ENCODE measurements at regions not wholly inside any gene's neighbourhood (a gene's known extent, or its start where the extent isn't known, plus 50 kb on each side); places are given as distances from the start of the nearest gene placed in this dataset.
A peak's percentile ranks its signal among the peaks of the same experiment; 100 is the strongest.

DNA sequence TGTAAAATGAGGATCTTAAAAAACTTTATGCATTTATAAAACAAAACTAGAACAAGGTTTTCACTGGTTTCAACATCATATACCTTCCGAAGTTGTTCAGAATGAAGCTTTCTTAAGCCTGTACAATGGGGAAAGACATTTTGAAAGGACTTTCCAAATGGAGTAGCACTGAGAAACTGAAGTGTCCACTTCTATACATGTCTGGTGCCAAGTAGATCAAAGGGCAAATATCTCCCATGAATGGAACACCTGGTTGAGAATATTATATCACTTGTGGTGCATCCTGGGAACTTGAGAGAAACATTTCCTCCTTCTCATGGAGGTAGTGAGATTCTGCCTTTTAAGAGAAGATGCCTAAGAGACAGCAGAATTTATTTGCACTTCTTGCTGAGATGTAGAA lies 182.1 kb upstream of the ACTBL2 start:
- Histone ChIP-seq H3K27me3 (no peaks in the 10 kb centered on the region), H4K20me1 (no peaks in the 10 kb centered on the region), H3K27ac (no peak overlapping the region), H3K4me1 (no peaks in the 10 kb centered on the region), H3K4me2 (no peak overlapping the region), H3K9me3 (no peaks in the 10 kb centered on the region), H3K9ac (no peak overlapping the region), H3K36me3 (no peaks in the 10 kb centered on the region), H3K4me3 (no peak overlapping the region)
- TF ChIP-seq Cebpa-rat (IDR thresholded peaks at IDR 0.05): no peak

DNA sequence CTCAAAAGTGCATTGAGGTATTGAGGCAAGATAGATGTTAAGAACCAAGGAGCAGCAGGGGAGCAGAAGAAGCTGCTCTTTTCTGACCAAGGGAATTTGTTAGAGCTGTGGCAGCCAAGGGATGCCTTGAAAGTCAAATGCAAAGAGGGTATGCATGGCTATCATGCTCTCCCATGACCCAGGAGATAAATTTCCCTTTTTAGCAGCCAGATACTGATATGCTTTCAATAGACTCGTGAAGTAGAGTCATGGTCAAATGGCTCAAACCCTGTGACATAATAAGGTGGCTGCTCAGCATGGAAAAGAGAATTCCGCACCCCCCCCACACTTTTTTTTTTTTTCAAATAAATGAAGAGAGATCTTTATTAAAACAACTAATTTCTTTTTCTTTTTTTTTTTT lies 180.9 kb upstream of the ACTBL2 start:
- Histone ChIP-seq H3K36me3 (no peaks in the 10 kb centered on the region), H3K27me3 (no peaks in the 10 kb centered on the region), H3K27ac (no peak overlapping the region), H3K9me3 (no peaks in the 10 kb centered on the region), H4K20me1 (no peaks in the 10 kb centered on the region), H3K4me2 (no peak overlapping the region), H3K4me1 (no peaks in the 10 kb centered on the region), H3K4me3 (no peak overlapping the region), H3K9ac (no peak overlapping the region)
- TF ChIP-seq Cebpa-rat (IDR thresholded peaks at IDR 0.05): no peak

DNA sequence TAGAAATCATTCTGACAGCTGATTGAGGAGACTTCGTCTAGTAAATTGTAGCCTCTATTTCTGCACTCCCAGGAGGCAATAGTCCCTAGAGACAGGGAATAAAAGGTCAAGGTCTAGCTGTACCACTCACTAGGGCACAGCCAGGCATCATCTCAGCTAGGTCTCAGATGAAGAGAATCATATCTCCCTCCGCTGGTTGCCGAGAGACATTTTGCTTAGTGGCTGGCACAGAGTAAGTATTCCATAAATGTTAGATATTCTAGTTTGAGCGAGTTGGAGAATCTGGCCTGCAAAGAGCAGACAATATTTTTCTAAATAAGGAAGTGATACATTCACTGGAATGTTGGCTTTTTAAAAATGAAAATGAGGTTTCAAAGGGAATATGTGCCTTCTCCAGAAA lies 180.4 kb upstream of the ACTBL2 start:
- no peak overlapping the region for H3K27ac ChIP-seq
- H3K36me3 ChIP-seq: no peaks in the 10 kb centered on the region
- H3K4me1 ChIP-seq: no peaks in the 10 kb centered on the region
- no peak overlapping the region for H3K4me2 ChIP-seq
- H3K9me3 ChIP-seq: no peaks in the 10 kb centered on the region
- no peak for TF ChIP-seq Cebpa-rat (IDR thresholded peaks at IDR 0.05)
- H3K9ac ChIP-seq: no peak overlapping the region
- no peaks in the 10 kb centered on the region for H3K27me3 ChIP-seq
- no peak overlapping the region for H3K4me3 ChIP-seq
- H4K20me1 ChIP-seq: no peaks in the 10 kb centered on the region

DNA sequence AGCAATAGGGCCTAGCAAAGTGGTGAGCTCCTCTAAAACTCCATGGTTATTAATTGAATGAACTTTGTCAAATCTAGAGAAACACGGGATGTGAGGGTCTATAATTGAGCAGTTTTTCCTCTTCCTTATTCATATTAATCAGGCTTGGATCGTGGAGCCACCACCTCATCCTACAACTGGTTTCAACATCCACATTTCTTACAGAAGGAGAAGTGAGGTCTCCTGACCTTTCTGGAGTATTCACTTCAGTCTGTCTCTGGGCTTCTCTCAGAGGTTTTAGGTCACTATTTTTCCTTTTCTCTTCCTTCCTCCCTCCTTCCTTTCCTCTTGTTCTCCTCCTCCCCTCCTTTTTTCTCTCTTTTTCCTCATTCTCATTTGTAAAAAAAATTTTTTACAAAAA lies 177.3 kb upstream of the ACTBL2 start:
- TF ChIP-seq Cebpa-rat (IDR thresholded peaks at IDR 0.05): no peak
- H4K20me1 ChIP-seq: no peaks in the 10 kb centered on the region
- H3K27ac ChIP-seq: no peak overlapping the region
- no peaks in the 10 kb centered on the region; the same call in 1 of the 2 replicates for H3K9me3 ChIP-seq
- no peak overlapping the region for H3K4me3 ChIP-seq
- H3K36me3 ChIP-seq: no peaks in the 10 kb centered on the region
- H3K27me3 ChIP-seq: no peaks in the 10 kb centered on the region
- no peaks in the 10 kb centered on the region for H3K4me1 ChIP-seq
- H3K9ac ChIP-seq: no peak overlapping the region
- no peak overlapping the region for H3K4me2 ChIP-seq

DNA sequence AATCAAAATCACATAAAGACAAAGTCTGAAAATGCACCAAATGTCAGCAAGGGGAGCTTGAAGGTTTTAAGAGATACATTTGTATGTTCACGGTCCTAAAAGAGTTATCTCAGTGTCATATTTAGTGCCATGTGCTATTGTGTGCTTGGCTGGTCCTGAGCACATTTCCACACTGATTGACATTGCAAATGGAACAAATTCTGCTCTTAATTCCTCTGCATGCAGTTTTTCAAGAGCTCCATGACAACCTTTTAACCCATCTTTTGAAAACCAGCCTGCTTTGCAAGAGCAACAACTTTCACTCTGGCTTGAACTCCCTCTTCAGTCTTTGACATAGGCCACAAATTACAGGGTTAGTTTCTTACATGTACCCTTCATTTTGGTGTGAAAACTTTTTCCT lies 175.4 kb upstream of the ACTBL2 start:
- peaks cover 10% of the 10 kb centered on the region for H3K4me1 ChIP-seq
- no peak overlapping the region for H3K9ac ChIP-seq
- no peak for TF ChIP-seq Cebpa-rat (IDR thresholded peaks at IDR 0.05)
- H3K4me3 ChIP-seq: no peak overlapping the region
- H4K20me1 ChIP-seq: no peaks in the 10 kb centered on the region
- no peaks in the 10 kb centered on the region for H3K36me3 ChIP-seq
- H3K9me3 ChIP-seq: no peaks in the 10 kb centered on the region; the same call in 1 of the 2 replicates
- H3K27ac ChIP-seq: no peak overlapping the region
- no peaks in the 10 kb centered on the region for H3K27me3 ChIP-seq
- H3K4me2 ChIP-seq: no peak overlapping the region

DNA sequence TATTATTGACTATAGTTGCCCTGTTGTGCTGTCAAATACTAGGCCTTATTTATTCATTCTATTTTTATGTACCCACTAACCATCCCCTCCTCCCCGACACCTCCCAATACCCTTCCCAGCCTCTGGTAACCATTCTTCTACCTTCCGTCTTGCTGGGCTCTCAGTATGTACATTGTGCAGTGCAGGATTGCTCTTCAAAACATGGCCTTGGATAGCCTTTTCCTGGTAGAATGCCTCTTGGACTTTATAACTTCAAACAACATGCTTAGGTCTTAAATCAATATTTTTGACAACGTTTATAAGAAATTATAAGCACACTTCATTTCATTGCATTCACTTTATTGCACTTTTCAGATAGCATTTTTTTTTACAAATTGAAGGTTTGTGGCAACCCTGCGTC lies 172.6 kb upstream of the ACTBL2 start:
- no peak for TF ChIP-seq Cebpa-rat (IDR thresholded peaks at IDR 0.05)
- no peak overlapping the region for H3K9ac ChIP-seq
- peaks cover 10% of the 10 kb centered on the region for H3K4me1 ChIP-seq
- H3K27me3 ChIP-seq: no peaks in the 10 kb centered on the region
- no peaks in the 10 kb centered on the region for H4K20me1 ChIP-seq
- no peak overlapping the region for H3K4me3 ChIP-seq
- no peaks in the 10 kb centered on the region; the same call in 1 of the 2 replicates for H3K9me3 ChIP-seq
- H3K4me2 ChIP-seq: no peak overlapping the region
- H3K27ac ChIP-seq: no peak overlapping the region
- H3K36me3 ChIP-seq: no peaks in the 10 kb centered on the region

DNA sequence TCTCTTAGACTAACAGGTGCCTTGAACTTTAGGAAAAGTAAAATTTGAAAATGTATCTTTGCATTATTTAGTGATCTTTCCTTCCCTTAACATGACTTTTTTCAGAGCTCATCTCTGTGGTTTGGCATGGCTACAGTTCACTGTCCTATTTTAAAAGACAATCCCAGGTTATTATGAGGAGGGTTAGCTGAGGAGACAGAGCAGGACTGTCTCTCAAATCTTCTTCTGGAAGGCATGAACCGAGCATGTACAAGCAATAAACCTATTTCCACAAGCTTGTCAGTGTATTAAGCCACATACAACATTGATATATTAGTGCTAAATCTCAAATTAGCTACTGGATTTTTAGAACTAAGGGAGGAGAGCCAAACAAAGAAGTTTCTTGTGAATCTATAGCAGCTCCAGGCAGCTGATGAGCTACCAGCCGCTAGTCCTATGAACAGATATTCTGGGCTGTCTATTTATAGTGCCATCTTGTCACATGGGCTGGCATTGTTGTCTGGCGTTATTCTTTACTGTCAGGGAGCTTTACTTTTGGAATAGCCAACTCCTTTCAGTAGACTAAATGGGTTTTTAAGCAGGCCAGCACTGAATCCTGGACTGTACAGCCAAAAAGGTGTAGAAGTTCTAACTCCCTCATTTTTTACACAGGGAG lies 171.2 kb upstream of the ACTBL2 start:
- Histone ChIP-seq H3K9me3 (no peaks in the 10 kb centered on the region; the same call in 1 of the 2 replicates), H3K9ac (no peak overlapping the region; the same call in 1 of the 2 replicates), H3K27ac (no peak overlapping the region), H4K20me1 (no peaks in the 10 kb centered on the region), H3K4me2 (peak overlapping the region; percentile 44), H3K27me3 (no peaks in the 10 kb centered on the region), H3K4me1 (peaks cover 10% of the 10 kb centered on the region), H3K4me3 (no peak overlapping the region), H3K36me3 (no peaks in the 10 kb centered on the region)
- TF ChIP-seq Cebpa-rat (IDR thresholded peaks at IDR 0.05): no peak

DNA sequence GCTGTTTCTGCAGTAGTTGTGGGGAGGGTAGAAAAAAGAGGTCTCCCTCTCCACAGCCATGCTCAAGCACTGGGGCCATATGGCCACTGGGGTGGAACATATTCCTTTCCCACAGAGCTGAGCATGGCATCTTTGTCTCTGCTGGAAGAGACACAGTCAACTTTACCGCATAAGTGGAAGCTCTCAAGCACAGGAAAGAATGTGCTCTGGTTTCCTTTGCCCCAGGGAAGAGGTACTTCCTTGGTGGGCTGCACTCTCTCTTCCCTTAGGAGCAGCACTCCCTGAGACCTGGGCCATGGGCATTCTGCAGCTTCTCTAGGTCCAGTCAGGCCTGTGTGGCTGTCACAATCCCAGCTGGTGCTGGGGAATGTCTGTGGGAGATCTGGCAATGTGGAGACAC lies 168.5 kb upstream of the ACTBL2 start:
- H3K27ac ChIP-seq: no peak overlapping the region
- H3K4me3 ChIP-seq: no peak overlapping the region
- H3K9ac ChIP-seq: no peak overlapping the region
- H3K36me3 ChIP-seq: no peaks in the 10 kb centered on the region
- no peak overlapping the region for H3K4me2 ChIP-seq
- no peaks in the 10 kb centered on the region; the same call in 1 of the 2 replicates for H3K9me3 ChIP-seq
- H3K4me1 ChIP-seq: peaks cover 10% of the 10 kb centered on the region
- no peak for TF ChIP-seq Cebpa-rat (IDR thresholded peaks at IDR 0.05)
- H3K27me3 ChIP-seq: no peaks in the 10 kb centered on the region
- no peaks in the 10 kb centered on the region for H4K20me1 ChIP-seq

DNA sequence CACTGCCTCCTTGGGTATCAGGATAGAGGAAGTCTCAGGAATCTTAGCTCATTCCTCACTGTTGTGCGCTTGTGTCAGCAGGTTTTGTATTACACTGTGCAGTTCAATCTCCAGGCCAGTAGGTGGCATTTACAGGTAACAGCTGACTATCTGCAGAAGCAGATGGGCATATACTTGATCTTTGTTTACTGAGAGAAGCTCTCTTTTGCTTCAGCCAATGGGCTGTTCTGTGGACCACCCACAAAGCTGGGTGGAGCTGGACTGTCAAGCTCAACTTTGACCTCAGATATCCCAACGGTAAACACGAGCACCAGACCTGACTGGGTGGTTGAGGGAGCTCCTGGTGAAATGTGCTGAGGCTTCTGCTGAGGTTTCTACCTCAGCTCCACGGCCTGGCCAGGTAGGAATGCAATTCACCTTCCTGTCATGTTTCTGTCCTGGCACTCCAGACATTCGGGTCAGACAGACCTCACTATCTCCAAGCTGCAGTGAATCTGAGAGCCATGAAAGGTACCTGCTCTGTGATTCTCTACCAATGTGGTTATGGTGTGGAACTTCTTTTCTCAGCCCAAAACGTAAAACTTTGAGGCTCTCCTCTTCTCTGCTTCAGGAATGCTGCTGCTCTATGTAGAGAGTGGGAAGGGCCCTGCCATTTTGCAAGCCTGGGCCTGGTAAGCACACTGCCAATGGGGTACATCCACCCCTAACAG lies 167.9 kb upstream of the ACTBL2 start:
- no peaks in the 10 kb centered on the region for H3K36me3 ChIP-seq
- no peaks in the 10 kb centered on the region for H4K20me1 ChIP-seq
- H3K4me3 ChIP-seq: no peak overlapping the region
- no peaks in the 10 kb centered on the region for H3K9me3 ChIP-seq
- H3K27me3 ChIP-seq: no peaks in the 10 kb centered on the region
- H3K4me2 ChIP-seq: no peak overlapping the region
- TF ChIP-seq Cebpa-rat (IDR thresholded peaks at IDR 0.05): no peak
- peaks cover 10% of the 10 kb centered on the region for H3K4me1 ChIP-seq
- H3K9ac ChIP-seq: no peak overlapping the region
- H3K27ac ChIP-seq: no peak overlapping the region

DNA sequence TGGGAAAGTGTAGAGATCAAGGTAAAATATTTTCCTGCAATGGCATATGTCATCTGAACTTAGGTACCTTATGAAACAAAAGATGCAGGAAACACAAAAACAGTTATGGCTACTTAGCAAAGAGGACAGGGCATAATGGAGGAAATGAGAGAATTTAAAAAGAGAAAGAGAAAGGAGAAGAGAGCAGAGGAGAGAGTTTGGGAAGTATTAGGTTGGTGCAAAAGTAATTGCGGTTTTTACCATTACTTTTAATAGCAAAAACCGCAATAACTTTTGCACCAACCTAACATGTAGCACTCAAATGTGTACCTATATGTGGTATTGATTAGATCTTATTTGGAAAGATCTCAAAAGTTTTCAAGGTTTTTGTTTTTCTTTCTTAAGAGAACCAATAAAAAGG lies 160.1 kb upstream of the ACTBL2 start:
- H3K4me1 ChIP-seq: no peaks in the 10 kb centered on the region
- H3K4me3 ChIP-seq: no peak overlapping the region
- H3K27ac ChIP-seq: no peak overlapping the region
- no peak overlapping the region for H3K9ac ChIP-seq
- no peaks in the 10 kb centered on the region for H3K9me3 ChIP-seq
- no peak for TF ChIP-seq Cebpa-rat (IDR thresholded peaks at IDR 0.05)
- H3K36me3 ChIP-seq: no peaks in the 10 kb centered on the region
- no peaks in the 10 kb centered on the region for H3K27me3 ChIP-seq
- no peak overlapping the region for H3K4me2 ChIP-seq
- no peaks in the 10 kb centered on the region for H4K20me1 ChIP-seq

All from BLaER1 (cell line).